Omental fat pad (tissue), 3 donors: ENCODE measurements at regions not wholly inside any gene's neighbourhood (a gene's known extent, or its start where the extent isn't known, plus 50 kb on each side); places are given as distances from the start of the nearest gene placed in this dataset.

Experiments
- ATAC-seq: fragments of 150-250 bp; one replicate; pipeline ENCODE4 v1.9.1; 2016; ENCODE audit warnings: mild to moderate bottlenecking, moderate library complexity; ENCODE audit not compliant: low FRiP score
- DNase-seq: peaks from one replicate; pipeline ENCODE4 v3.0.0-alpha.2; 2019; ENCODE audit warnings: low spot score
- CTCF ChIP-seq, 3 donors: fragments of 450-650 bp; IDR thresholded peaks; one replicate each; pipeline ENCODE4 v1.5.1; 2016 to 2017; ENCODE audit warnings: antibody characterized with exemption in 3 of 3, mild to moderate bottlenecking in 3 of 3, moderate library complexity in 2 of 3

- ATAC-seq: no peak
- DNase-seq: no peak
- TF ChIP-seq CTCF (IDR thresholded peaks at IDR 0.05): no peak
Measured at GRCh38 chr2:163374282-163374681, 361.5 kb downstream of the FIGN start.

- ATAC-seq (no peak), DNase-seq (no peak)
- no peak for TF ChIP-seq CTCF (IDR thresholded peaks at IDR 0.05)
Measured at GRCh38 chr2:163373496-163373895, 362.3 kb downstream of the FIGN start.

GRCh38 chr2:163370169-163370886 is 365.5 kb downstream of the FIGN start:
- DNase-seq (no peak), ATAC-seq (no peak)
- TF ChIP-seq CTCF (IDR thresholded peaks at IDR 0.05): no peak

- no peak for TF ChIP-seq CTCF (IDR thresholded peaks at IDR 0.05)
- ATAC-seq: no peak
- no peak for DNase-seq
Measured at GRCh38 chr2:163369111-163369510, 366.7 kb downstream of the FIGN start.

GRCh38 chr2:163368655-163369054 is 367.2 kb downstream of the FIGN start:
- ATAC-seq (no peak), DNase-seq (no peak)
- no peak for TF ChIP-seq CTCF (IDR thresholded peaks at IDR 0.05)

GRCh38 chr2:163367825-163368582 is 367.8 kb downstream of the FIGN start:
- DNase-seq (no peak), ATAC-seq (no peak)
- TF ChIP-seq CTCF (IDR thresholded peaks at IDR 0.05): no peak

- no peak for TF ChIP-seq CTCF (IDR thresholded peaks at IDR 0.05)
- ATAC-seq (no peak), DNase-seq (no peak)
Measured at GRCh38 chr2:163364736-163365135, 371.1 kb downstream of the FIGN start.
